ENCODE measurements at regions not wholly inside any gene's neighbourhood (a gene's known extent, or its start where the extent isn't known, plus 50 kb on each side); places are given as distances from the start of the nearest gene placed in this dataset.

- peaks cover 16% of the 10 kb centered on the region for H3K4me1 Mint-ChIP-seq (ENCODE audit: low read depth)
- H3K4me3 Mint-ChIP-seq, result no peak overlapping the region
- H3K36me3 Mint-ChIP-seq (ENCODE audit: low read depth), result peaks cover 7% of the 10 kb centered on the region
- intact Hi-C loops (cut with micrococcal nuclease), result loop anchor here (5.0 to 10.0 kb wide), 2 partner anchors 310 to 383 kb away; no protein-coding TSS in a partner anchor
- H3K27ac Mint-ChIP-seq, result no peak overlapping the region
- H3K27me3 Mint-ChIP-seq, result no peaks in the 10 kb centered on the region
- H3K9me3 Mint-ChIP-seq, result no peaks in the 10 kb centered on the region
Measured at GRCh38 chr3:87084868-87085267, 93.9 kb upstream of the VGLL3 start.

GRCh38 chr3:87082796-87083440 lies 92.0 kb upstream of the VGLL3 start:
- Mint-ChIP-seq H3K36me3 (ENCODE audit: low read depth) (no peaks in the 10 kb centered on the region), H3K27me3 (no peaks in the 10 kb centered on the region), H3K9me3 (no peaks in the 10 kb centered on the region), H3K4me3 (no peak overlapping the region), H3K27ac (no peak overlapping the region), H3K4me1 (ENCODE audit: low read depth) (no peaks in the 10 kb centered on the region)
- intact Hi-C loops (cut with micrococcal nuclease), result loop anchor here (1.0 to 10.0 kb wide), 3 partner anchors 113 to 381 kb away; no protein-coding TSS in a partner anchor

GRCh38 chr3:87077355-87077754 lies 86.4 kb upstream of the VGLL3 start:
- Mint-ChIP-seq H3K9me3 (no peaks in the 10 kb centered on the region), H3K27ac (no peak overlapping the region), H3K4me3 (no peak overlapping the region), H3K36me3 (ENCODE audit: low read depth) (no peaks in the 10 kb centered on the region), H3K4me1 (ENCODE audit: low read depth) (no peaks in the 10 kb centered on the region), H3K27me3 (no peaks in the 10 kb centered on the region)
- intact Hi-C loops (cut with micrococcal nuclease), result no loop called here

- no peaks in the 10 kb centered on the region for H3K9me3 Mint-ChIP-seq
- H3K27me3 Mint-ChIP-seq, result no peaks in the 10 kb centered on the region
- no peaks in the 10 kb centered on the region for H3K4me1 Mint-ChIP-seq (ENCODE audit: low read depth)
- H3K27ac Mint-ChIP-seq, result no peak overlapping the region
- intact Hi-C loops (cut with micrococcal nuclease), result no loop called here
- H3K4me3 Mint-ChIP-seq, result no peak overlapping the region
- no peaks in the 10 kb centered on the region for H3K36me3 Mint-ChIP-seq (ENCODE audit: low read depth)
Measured at GRCh38 chr3:87076946-87077345, 86.0 kb upstream of the VGLL3 start.

- intact Hi-C loops (cut with micrococcal nuclease), result no loop called here
Measured at GRCh38 chr3:87073496-87074145, 82.7 kb upstream of the VGLL3 start.

GRCh38 chr3:87072446-87072845 lies 81.5 kb upstream of the VGLL3 start:
- Mint-ChIP-seq H3K4me1 (ENCODE audit: low read depth) (no peaks in the 10 kb centered on the region), H3K27me3 (no peaks in the 10 kb centered on the region), H3K4me3 (no peak overlapping the region), H3K9me3 (no peaks in the 10 kb centered on the region), H3K36me3 (ENCODE audit: low read depth) (no peaks in the 10 kb centered on the region), H3K27ac (no peak overlapping the region)
- intact Hi-C loops (cut with micrococcal nuclease), result no loop called here

More at GRCh38 chr3:87073496-87074145, 82.7 kb upstream of the VGLL3 start:
- Mint-ChIP-seq H3K27me3 (no peaks in the 10 kb centered on the region), H3K4me3 (no peak overlapping the region), H3K4me1 (ENCODE audit: low read depth) (no peaks in the 10 kb centered on the region), H3K9me3 (no peaks in the 10 kb centered on the region), H3K36me3 (ENCODE audit: low read depth) (no peaks in the 10 kb centered on the region), H3K27ac (no peak overlapping the region)

GRCh38 chr3:87069971-87070370 lies 79.0 kb upstream of the VGLL3 start:
- no peak overlapping the region for H3K4me3 Mint-ChIP-seq
- H3K9me3 Mint-ChIP-seq, result no peaks in the 10 kb centered on the region
- intact Hi-C loops (cut with micrococcal nuclease), result no loop called here
- H3K27me3 Mint-ChIP-seq, result no peaks in the 10 kb centered on the region
- H3K36me3 Mint-ChIP-seq (ENCODE audit: low read depth), result no peaks in the 10 kb centered on the region
- H3K27ac Mint-ChIP-seq, result no peak overlapping the region
- H3K4me1 Mint-ChIP-seq (ENCODE audit: low read depth), result no peaks in the 10 kb centered on the region

GRCh38 chr3:87069021-87069420 lies 78.1 kb upstream of the VGLL3 start:
- intact Hi-C loops (cut with micrococcal nuclease), result no loop called here
- H3K36me3 Mint-ChIP-seq (ENCODE audit: low read depth), result no peaks in the 10 kb centered on the region
- H3K27ac Mint-ChIP-seq, result no peak overlapping the region
- H3K4me3 Mint-ChIP-seq, result no peak overlapping the region
- H3K9me3 Mint-ChIP-seq, result no peaks in the 10 kb centered on the region
- no peaks in the 10 kb centered on the region for H3K4me1 Mint-ChIP-seq (ENCODE audit: low read depth)
- H3K27me3 Mint-ChIP-seq, result no peaks in the 10 kb centered on the region

GRCh38 chr3:87062685-87063084 lies 71.7 kb upstream of the VGLL3 start:
- no peaks in the 10 kb centered on the region for H3K36me3 Mint-ChIP-seq (ENCODE audit: low read depth)

GRCh38 chr3:87057474-87057873 lies 66.5 kb upstream of the VGLL3 start:
- intact Hi-C loops (cut with micrococcal nuclease), result no loop called here
- Mint-ChIP-seq H3K4me1 (ENCODE audit: low read depth) (no peaks in the 10 kb centered on the region), H3K36me3 (ENCODE audit: low read depth) (no peaks in the 10 kb centered on the region), H3K27me3 (no peaks in the 10 kb centered on the region), H3K4me3 (no peak overlapping the region), H3K27ac (no peak overlapping the region), H3K9me3 (peaks cover 11% of the 10 kb centered on the region)

More at GRCh38 chr3:87062685-87063084, 71.7 kb upstream of the VGLL3 start:
- peaks cover 11% of the 10 kb centered on the region for H3K9me3 Mint-ChIP-seq
- H3K27me3 Mint-ChIP-seq, result no peaks in the 10 kb centered on the region
- H3K27ac Mint-ChIP-seq, result no peak overlapping the region
- no peak overlapping the region for H3K4me3 Mint-ChIP-seq
- intact Hi-C loops (cut with micrococcal nuclease), result no loop called here
- no peaks in the 10 kb centered on the region for H3K4me1 Mint-ChIP-seq (ENCODE audit: low read depth)

GRCh38 chr3:87053553-87053952 lies 62.6 kb upstream of the VGLL3 start:
- Mint-ChIP-seq H3K27ac (no peak overlapping the region), H3K36me3 (ENCODE audit: low read depth) (no peaks in the 10 kb centered on the region), H3K4me1 (ENCODE audit: low read depth) (no peaks in the 10 kb centered on the region), H3K9me3 (peaks cover 7% of the 10 kb centered on the region), H3K4me3 (no peak overlapping the region), H3K27me3 (no peaks in the 10 kb centered on the region)
- intact Hi-C loops (cut with micrococcal nuclease), result no loop called here

GRCh38 chr3:87052499-87053260 lies 61.7 kb upstream of the VGLL3 start:
- Mint-ChIP-seq H3K4me1 (ENCODE audit: low read depth) (no peaks in the 10 kb centered on the region), H3K27me3 (no peaks in the 10 kb centered on the region), H3K36me3 (ENCODE audit: low read depth) (no peaks in the 10 kb centered on the region), H3K4me3 (no peak overlapping the region), H3K9me3 (no peaks in the 10 kb centered on the region), H3K27ac (no peak overlapping the region)
- intact Hi-C loops (cut with micrococcal nuclease), result no loop called here

GRCh38 chr3:87047852-87048251 lies 56.9 kb upstream of the VGLL3 start:
- H3K4me1 Mint-ChIP-seq (ENCODE audit: low read depth), result no peaks in the 10 kb centered on the region
- no peaks in the 10 kb centered on the region for H3K27me3 Mint-ChIP-seq
- H3K27ac Mint-ChIP-seq, result no peak overlapping the region
- H3K36me3 Mint-ChIP-seq (ENCODE audit: low read depth), result no peaks in the 10 kb centered on the region
- no peak overlapping the region for H3K4me3 Mint-ChIP-seq
- intact Hi-C loops (cut with micrococcal nuclease), result no loop called here
- no peaks in the 10 kb centered on the region for H3K9me3 Mint-ChIP-seq

GRCh38 chr3:87046241-87046640 lies 55.3 kb upstream of the VGLL3 start:
- Mint-ChIP-seq H3K27ac (no peak overlapping the region), H3K4me3 (no peak overlapping the region), H3K27me3 (no peaks in the 10 kb centered on the region), H3K9me3 (no peaks in the 10 kb centered on the region), H3K36me3 (ENCODE audit: low read depth) (no peaks in the 10 kb centered on the region), H3K4me1 (ENCODE audit: low read depth) (no peaks in the 10 kb centered on the region)
- intact Hi-C loops (cut with micrococcal nuclease), result no loop called here

Data from dendritic cell treated with granulocyte-macrophage colony-stimulating factor and Interleukin-4, amounts not matched to agents 40 ng/mL and 50 ng/mL, for 4 days (primary cell).